Osteoblast (primary cell): ENCODE measurements at regions not wholly inside any gene's neighbourhood (a gene's known extent, or its start where the extent isn't known, plus 50 kb on each side); places are given as distances from the start of the nearest gene placed in this dataset.
"Not testable (repeated sequence)": the region's sequence is repeated elsewhere in the genome, so short reads cannot be mapped to it uniquely, and the experiment has no call there.

ENCODE experiments used
- DNase-seq: peaks from one replicate; pipeline ENCODE4 v3.0.0; 2011; ENCODE audit warnings: low spot score, mixed read lengths; ENCODE audit not compliant: insufficient read length; ENCODE audit errors: missing footprints
- H2AFZ ChIP-seq: 2 replicates; pipeline ENCODE4 v1.6.0; 2011; ENCODE audit warnings: mild to moderate bottlenecking, low read length
- H3K27ac ChIP-seq: 2 replicates; pipeline ENCODE4 v1.5.1; 2011; ENCODE audit warnings: mild to moderate bottlenecking, low read depth, low read length, moderate library complexity
- H3K27me3 ChIP-seq: 2 replicates; pipeline ENCODE4 v1.6.0; 2012; ENCODE audit warnings: mild to moderate bottlenecking, control low read depth, inconsistent platforms, low read length, moderate library complexity; ENCODE audit not compliant: insufficient read depth
- H3K36me3 ChIP-seq: 2 replicates; pipeline ENCODE4 v1.5.1; 2011; ENCODE audit warnings: mild to moderate bottlenecking, low read length, control low read depth, moderate library complexity; ENCODE audit not compliant: insufficient read depth
- H3K4me1 ChIP-seq: 2 replicates; pipeline ENCODE4 v1.5.1; 2011; ENCODE audit warnings: mild to moderate bottlenecking, low read length, control low read depth, moderate library complexity; ENCODE audit not compliant: insufficient read depth
- H3K4me2 ChIP-seq: 2 replicates; pipeline ENCODE4 v1.6.0; 2011; ENCODE audit warnings: mild to moderate bottlenecking, low read length; ENCODE audit not compliant: insufficient read depth
- H3K4me3 ChIP-seq: fragments of 200-600 bp; sonication (generic); 3 replicates; pipeline ENCODE4 v1.5.1; 2012; ENCODE audit warnings: mild to moderate bottlenecking, low read length, inconsistent platforms; ENCODE audit not compliant: insufficient read depth
- H3K79me2 ChIP-seq: 2 replicates; pipeline ENCODE4 v1.6.0; 2012; ENCODE audit warnings: mild to moderate bottlenecking, low read length, control low read depth, inconsistent platforms; ENCODE audit not compliant: insufficient read depth
- H3K9me3 ChIP-seq: 2 replicates; pipeline ENCODE4 v1.5.1; 2011; ENCODE audit warnings: low read depth, low read length, control low read depth
- H4K20me1 ChIP-seq: 2 replicates; pipeline ENCODE4 v1.6.0; 2012; ENCODE audit warnings: mild to moderate bottlenecking, low read length, control low read depth; ENCODE audit not compliant: insufficient read depth
- TF ChIP-seq, protein P1 (sequence below): IDR thresholded peaks from 2 replicates; pipeline ENCODE4 v1.5.1; 2011; ENCODE audit warnings: mild to moderate bottlenecking, low read depth, low read length, moderate library complexity; ENCODE audit errors: extremely low read depth

DNA sequence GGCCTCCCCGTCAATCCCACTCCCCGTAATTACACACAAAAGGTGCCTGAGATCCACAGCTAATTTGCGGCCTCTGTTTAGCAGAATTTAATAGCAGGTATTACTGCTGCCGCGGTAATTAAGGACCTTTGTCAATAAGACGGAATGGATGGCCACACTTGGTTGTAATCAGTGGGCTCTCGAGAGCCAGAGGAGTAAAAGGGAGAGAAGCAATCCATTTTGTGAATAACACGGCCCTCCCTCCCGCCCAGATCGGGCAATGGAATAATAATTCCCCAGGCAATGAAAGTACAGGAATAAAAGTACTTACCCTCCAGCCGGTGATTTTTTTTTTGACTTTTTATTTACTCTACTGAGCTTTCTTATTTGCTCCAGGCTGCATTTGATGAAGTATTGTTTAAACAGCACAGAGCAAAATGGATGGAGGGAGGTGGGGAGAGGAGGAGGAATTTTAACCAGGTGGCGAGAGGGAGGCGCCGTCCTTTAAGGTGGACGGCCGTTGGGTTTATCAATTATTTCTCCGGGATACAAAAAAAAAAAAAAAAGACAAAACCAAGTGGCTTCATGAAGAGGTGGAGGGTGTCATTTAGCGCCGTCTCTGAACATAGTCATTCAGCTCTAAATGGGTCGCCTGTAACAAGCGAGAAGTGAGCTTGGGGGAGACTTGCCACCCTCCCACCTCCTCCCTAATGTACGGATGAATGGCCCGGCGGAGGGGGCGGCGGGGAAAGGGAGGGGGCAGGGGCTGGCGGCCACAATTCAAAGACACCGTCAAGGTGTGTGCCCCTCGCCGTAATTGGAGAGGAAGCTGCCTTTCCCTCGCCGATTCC is 120.3 kb downstream of the BUB3 start:
- Histone ChIP-seq H3K4me2 (no peak overlapping the region), H2AFZ (no peak overlapping the region), H3K4me1 (peaks cover 5% of the 10 kb centered on the region), H3K27me3 (peaks cover 27% of the 10 kb centered on the region), H3K79me2 (no peaks in the 10 kb centered on the region), H3K27ac (no peak overlapping the region), H3K9me3 (peaks cover 5% of the 10 kb centered on the region), H3K36me3 (no peaks in the 10 kb centered on the region), H4K20me1 (no peaks in the 10 kb centered on the region), H3K4me3 (no peak overlapping the region)
- no peak for DNase-seq
- TF ChIP-seq, protein P1, sequence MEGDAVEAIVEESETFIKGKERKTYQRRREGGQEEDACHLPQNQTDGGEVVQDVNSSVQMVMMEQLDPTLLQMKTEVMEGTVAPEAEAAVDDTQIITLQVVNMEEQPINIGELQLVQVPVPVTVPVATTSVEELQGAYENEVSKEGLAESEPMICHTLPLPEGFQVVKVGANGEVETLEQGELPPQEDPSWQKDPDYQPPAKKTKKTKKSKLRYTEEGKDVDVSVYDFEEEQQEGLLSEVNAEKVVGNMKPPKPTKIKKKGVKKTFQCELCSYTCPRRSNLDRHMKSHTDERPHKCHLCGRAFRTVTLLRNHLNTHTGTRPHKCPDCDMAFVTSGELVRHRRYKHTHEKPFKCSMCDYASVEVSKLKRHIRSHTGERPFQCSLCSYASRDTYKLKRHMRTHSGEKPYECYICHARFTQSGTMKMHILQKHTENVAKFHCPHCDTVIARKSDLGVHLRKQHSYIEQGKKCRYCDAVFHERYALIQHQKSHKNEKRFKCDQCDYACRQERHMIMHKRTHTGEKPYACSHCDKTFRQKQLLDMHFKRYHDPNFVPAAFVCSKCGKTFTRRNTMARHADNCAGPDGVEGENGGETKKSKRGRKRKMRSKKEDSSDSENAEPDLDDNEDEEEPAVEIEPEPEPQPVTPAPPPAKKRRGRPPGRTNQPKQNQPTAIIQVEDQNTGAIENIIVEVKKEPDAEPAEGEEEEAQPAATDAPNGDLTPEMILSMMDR: no peak

DNA sequence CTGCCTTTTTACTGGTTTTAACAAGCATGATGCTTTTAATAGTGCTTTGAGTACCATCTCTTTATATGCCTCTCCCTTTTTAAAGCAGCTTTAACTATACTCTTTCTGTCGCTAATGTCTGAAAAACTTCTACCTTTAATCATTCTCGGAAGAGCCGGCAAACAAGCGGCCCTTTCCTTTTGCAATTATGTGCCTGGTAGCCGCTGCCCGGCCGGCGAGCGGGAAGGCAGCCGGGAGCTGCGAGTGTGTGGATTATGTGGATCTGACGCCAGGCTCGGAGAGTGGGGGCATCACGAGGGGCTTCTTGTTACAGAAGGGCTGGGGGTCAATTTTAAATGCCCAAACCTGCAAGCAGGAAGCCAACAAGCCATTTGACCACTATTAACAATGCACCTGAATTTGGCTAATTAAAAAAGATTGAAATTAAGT is 120.9 kb downstream of the BUB3 start:
- no peak for DNase-seq

DNA sequence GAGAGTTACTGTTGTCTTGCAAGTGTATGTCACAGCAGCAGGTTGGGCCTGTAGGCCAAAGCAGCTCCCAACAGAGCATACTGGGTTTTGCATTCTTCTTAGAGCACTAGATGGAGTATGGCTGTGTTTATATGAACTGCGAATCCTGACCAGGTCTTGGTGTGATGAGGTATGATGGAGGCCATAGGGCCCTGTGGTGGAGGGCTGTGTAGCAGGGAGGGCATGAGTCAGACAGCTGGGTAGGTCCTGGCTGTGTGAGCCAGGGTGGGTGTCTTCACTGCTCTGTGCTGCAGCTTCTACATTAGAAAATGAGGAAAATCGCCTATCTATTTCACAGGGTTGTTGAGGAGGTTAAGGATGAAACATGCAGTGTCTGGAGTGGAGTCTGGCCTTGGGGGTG is 124.2 kb downstream of the BUB3 start:
- DNase-seq: no peak
- no peaks in the 10 kb centered on the region for H3K4me1 ChIP-seq
- H3K4me2 ChIP-seq: no peak overlapping the region
- H3K27me3 ChIP-seq: peaks cover 27% of the 10 kb centered on the region
- H4K20me1 ChIP-seq: no peaks in the 10 kb centered on the region
- H2AFZ ChIP-seq: no peak overlapping the region
- no peak overlapping the region for H3K27ac ChIP-seq
- H3K36me3 ChIP-seq: no peaks in the 10 kb centered on the region
- no peak overlapping the region for H3K4me3 ChIP-seq
- H3K9me3 ChIP-seq: peaks cover 5% of the 10 kb centered on the region
- no peaks in the 10 kb centered on the region for H3K79me2 ChIP-seq
- TF ChIP-seq, protein P1: no peak

More for the DNA sequence above, 120.9 kb downstream of the BUB3 start:
- H2AFZ ChIP-seq: no peak overlapping the region
- H3K9me3 ChIP-seq: peaks cover 5% of the 10 kb centered on the region
- H3K4me2 ChIP-seq: no peak overlapping the region
- no peak overlapping the region for H3K4me3 ChIP-seq
- H3K4me1 ChIP-seq: no peaks in the 10 kb centered on the region
- no peaks in the 10 kb centered on the region for H4K20me1 ChIP-seq
- H3K27me3 ChIP-seq: peaks cover 29% of the 10 kb centered on the region
- H3K36me3 ChIP-seq: no peaks in the 10 kb centered on the region
- no peak overlapping the region for H3K27ac ChIP-seq
- TF ChIP-seq, protein P1: no peak
- no peaks in the 10 kb centered on the region for H3K79me2 ChIP-seq

DNA sequence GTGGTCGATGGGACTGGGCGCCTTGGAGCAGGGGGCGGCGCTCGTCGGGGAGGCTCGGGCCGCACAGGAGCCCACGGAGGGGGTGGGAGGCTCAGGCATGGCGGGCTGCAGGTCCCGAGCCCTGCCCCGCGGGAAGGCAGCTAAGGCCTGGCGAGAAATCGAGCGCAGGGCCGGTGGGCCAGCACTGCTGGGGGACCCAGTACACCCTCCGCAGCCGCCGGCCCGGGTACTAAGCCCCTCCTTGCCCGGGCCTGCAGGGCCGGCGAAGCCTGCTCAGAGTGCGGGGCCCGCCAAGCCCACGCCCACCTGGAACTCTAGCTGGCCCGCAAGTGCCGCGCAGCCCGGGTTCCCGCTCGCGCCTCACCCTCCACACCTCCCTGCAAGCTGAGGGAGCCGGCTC is 129.2 kb downstream of the BUB3 start:
- H3K4me3 ChIP-seq, H2AFZ ChIP-seq, H3K36me3 ChIP-seq, H3K27ac ChIP-seq, H3K4me2 ChIP-seq, H4K20me1 ChIP-seq, DNase-seq, H3K9me3 ChIP-seq, H3K4me1 ChIP-seq, H3K79me2 ChIP-seq: not testable (repeated sequence)
- H3K27me3 ChIP-seq: peaks cover 10% of the 10 kb centered on the region
